ENCODE measurements at regions not wholly inside any gene's neighbourhood (a gene's known extent, or its start where the extent isn't known, plus 50 kb on each side); places are given as distances from the start of the nearest gene placed in this dataset.

GRCh38 chr15:29438703-29439055, 169.1 kb upstream of the NSMCE3 start:
- no peak for DNase-seq
- Histone ChIP-seq H3K27me3 (replicated peaks; ENCODE audit: insufficient read depth) (no peaks in the 10 kb centered on the region), H3K4me3 (no peak overlapping the region), H3K27ac (no peak overlapping the region), H3F3A (ENCODE audit: insufficient read depth) (no peaks in the 10 kb centered on the region), H4K20me1 (ENCODE audit: insufficient read depth) (no peaks in the 10 kb centered on the region), H2AFZ (no peak overlapping the region), H3K36me3 (ENCODE audit: low read depth) (no peaks in the 10 kb centered on the region), H3K4me1 (ENCODE audit: insufficient read depth) (no peaks in the 10 kb centered on the region), H3K4me2 (ENCODE audit: unreplicated experiment) (no peak overlapping the region), H3K79me2 (ENCODE audit: insufficient read depth) (no peaks in the 10 kb centered on the region), H3K9me3 (ENCODE audit: low read depth) (no peaks in the 10 kb centered on the region), H3K9ac (no peak overlapping the region), H3K9me2 (ENCODE audit: insufficient read depth) (no peaks in the 10 kb centered on the region)
- WGBS, 2 experiments (ENCODE audit: low coverage in 1 of 2, low lambda C conversion rate in 2 of 2, missing lambda C conversion rate in 2 of 2): 12 to 19% methylated on average over 2 of the region's 2 CpGs
- in situ Hi-C loops (cut with MboI): no loop called here
- TF ChIP-seq EZH2phosphoT487 (IDR thresholded peaks at IDR 0.05; ENCODE audit: insufficient read depth, low read depth): no peak
- no peak for TF ChIP-seq EZH2 (IDR thresholded peaks at IDR 0.05; ENCODE audit: insufficient read depth, poor library complexity, severe bottlenecking)

GRCh38 chr15:29437888-29438702, 168.5 kb upstream of the NSMCE3 start:
- H3K4me1 ChIP-seq (ENCODE audit: insufficient read depth): no peaks in the 10 kb centered on the region
- H3K27me3 ChIP-seq (replicated peaks; ENCODE audit: insufficient read depth): no peaks in the 10 kb centered on the region
- no peak for DNase-seq
- H3K36me3 ChIP-seq (ENCODE audit: low read depth): no peaks in the 10 kb centered on the region
- H3K9me2 ChIP-seq (ENCODE audit: insufficient read depth): no peaks in the 10 kb centered on the region
- no peaks in the 10 kb centered on the region for H3K79me2 ChIP-seq (ENCODE audit: insufficient read depth)
- WGBS, 2 experiments (ENCODE audit: low coverage in 1 of 2, low lambda C conversion rate in 2 of 2, missing lambda C conversion rate in 2 of 2): 11 to 16% methylated on average over 9 of the region's 9 CpGs
- in situ Hi-C loops (cut with MboI): no loop called here
- no peaks in the 10 kb centered on the region for H4K20me1 ChIP-seq (ENCODE audit: insufficient read depth)
- no peak overlapping the region for H3K27ac ChIP-seq
- H2AFZ ChIP-seq: no peak overlapping the region
- no peak overlapping the region for H3K4me3 ChIP-seq
- H3K4me2 ChIP-seq (ENCODE audit: unreplicated experiment): no peak overlapping the region
- no peak for TF ChIP-seq EZH2phosphoT487 (IDR thresholded peaks at IDR 0.05; ENCODE audit: insufficient read depth, low read depth)
- TF ChIP-seq EZH2 (IDR thresholded peaks at IDR 0.05; ENCODE audit: insufficient read depth, poor library complexity, severe bottlenecking): no peak
- H3K9ac ChIP-seq: no peak overlapping the region
- no peaks in the 10 kb centered on the region for H3K9me3 ChIP-seq (ENCODE audit: low read depth)
- no peaks in the 10 kb centered on the region for H3F3A ChIP-seq (ENCODE audit: insufficient read depth)

- Histone ChIP-seq H4K20me1 (ENCODE audit: insufficient read depth) (no peaks in the 10 kb centered on the region), H3K27ac (no peak overlapping the region), H3K9me3 (ENCODE audit: low read depth) (no peaks in the 10 kb centered on the region), H3K9ac (no peak overlapping the region), H3K79me2 (ENCODE audit: insufficient read depth) (no peaks in the 10 kb centered on the region), H3K4me3 (no peak overlapping the region), H3K4me2 (ENCODE audit: unreplicated experiment) (no peak overlapping the region), H3K4me1 (ENCODE audit: insufficient read depth) (no peaks in the 10 kb centered on the region), H3K27me3 (replicated peaks; ENCODE audit: insufficient read depth) (no peaks in the 10 kb centered on the region), H3K9me2 (ENCODE audit: insufficient read depth) (no peaks in the 10 kb centered on the region), H2AFZ (no peak overlapping the region), H3F3A (ENCODE audit: insufficient read depth) (no peaks in the 10 kb centered on the region), H3K36me3 (ENCODE audit: low read depth) (no peaks in the 10 kb centered on the region)
- no peak for TF ChIP-seq EZH2phosphoT487 (IDR thresholded peaks at IDR 0.05; ENCODE audit: insufficient read depth, low read depth)
- no peak for TF ChIP-seq EZH2 (IDR thresholded peaks at IDR 0.05; ENCODE audit: insufficient read depth, poor library complexity, severe bottlenecking)
- DNase-seq: no peak
- WGBS, 2 experiments (ENCODE audit: low coverage in 1 of 2, low lambda C conversion rate in 2 of 2, missing lambda C conversion rate in 2 of 2): 33 to 34% methylated on average over 4 of the region's 4 CpGs
- in situ Hi-C loops (cut with MboI): no loop called here
These were observed 166.2 kb upstream of the NSMCE3 start for GRCh38 chr15:29435811-29436210.

GRCh38 chr15:29434280-29434679, 164.7 kb upstream of the NSMCE3 start:
- H3K36me3 ChIP-seq (ENCODE audit: low read depth): no peaks in the 10 kb centered on the region
- in situ Hi-C loops (cut with MboI): no loop called here
- no peaks in the 10 kb centered on the region for H3F3A ChIP-seq (ENCODE audit: insufficient read depth)
- no peaks in the 10 kb centered on the region for H3K27me3 ChIP-seq (replicated peaks; ENCODE audit: insufficient read depth)
- H3K4me1 ChIP-seq (ENCODE audit: insufficient read depth): no peaks in the 10 kb centered on the region
- H2AFZ ChIP-seq: no peak overlapping the region
- no peaks in the 10 kb centered on the region for H3K9me2 ChIP-seq (ENCODE audit: insufficient read depth)
- DNase-seq: no peak
- no peak overlapping the region for H3K4me2 ChIP-seq (ENCODE audit: unreplicated experiment)
- TF ChIP-seq EZH2phosphoT487 (IDR thresholded peaks at IDR 0.05; ENCODE audit: insufficient read depth, low read depth) (no peak), EZH2 (IDR thresholded peaks at IDR 0.05; ENCODE audit: insufficient read depth, poor library complexity, severe bottlenecking) (no peak)
- H3K4me3 ChIP-seq: no peak overlapping the region
- H3K27ac ChIP-seq: no peak overlapping the region
- no peaks in the 10 kb centered on the region for H3K9me3 ChIP-seq (ENCODE audit: low read depth)
- H3K79me2 ChIP-seq (ENCODE audit: insufficient read depth): no peaks in the 10 kb centered on the region
- 2 to 8% methylated on average over 2 of the region's 2 CpGs for WGBS, 2 experiments (ENCODE audit: low coverage in 1 of 2, low lambda C conversion rate in 2 of 2, missing lambda C conversion rate in 2 of 2)
- H4K20me1 ChIP-seq (ENCODE audit: insufficient read depth): no peaks in the 10 kb centered on the region
- no peak overlapping the region for H3K9ac ChIP-seq
